Activated CD8-positive, alpha-beta T cell treated with anti-CD3 and anti-CD28 coated beads for 36 hours (primary cell): ENCODE measurements at regions not wholly inside any gene's neighbourhood (a gene's known extent, or its start where the extent isn't known, plus 50 kb on each side); places are given as distances from the start of the nearest gene placed in this dataset.

Experiments used
- ATAC-seq: fragments of 200-7000 bp; cut with Tn5 transposase; one replicate; pipeline ENCODE4 v1.10.0; 2021; ENCODE audit warnings: mild to moderate bottlenecking, moderate library complexity
- CTCF ChIA-PET: fragments of 350-600 bp; sonication (Branson Sonifier 250); formaldehyde crosslinking; loops from one replicate; lab custom pipeline; 2021; ENCODE audit warnings: antibody characterized with exemption; lab: Charles Lee
- POLR2A ChIA-PET: fragments of 350-600 bp; sonication (Branson Sonifier 250); formaldehyde crosslinking; loops from one replicate; lab custom pipeline; 2021; ENCODE audit warnings: antibody characterized with exemption; lab: Charles Lee
- DNase-seq: peaks from one replicate; pipeline ENCODE4 v3.0.0-alpha.2; 2020
- H3K27ac Mint-ChIP-seq: one replicate; pipeline ENCODE4 v1.8.0; 2021; ENCODE audit warnings: mild to moderate bottlenecking, mixed read lengths
- H3K27me3 Mint-ChIP-seq: one replicate; pipeline ENCODE4 v1.8.0; 2021; ENCODE audit warnings: mixed read lengths
- H3K36me3 Mint-ChIP-seq: one replicate; pipeline ENCODE4 v1.8.0; 2021; ENCODE audit warnings: low read depth, mixed read lengths
- H3K4me1 Mint-ChIP-seq: one replicate; pipeline ENCODE4 v1.8.0; 2021; ENCODE audit warnings: low read depth, mixed read lengths
- H3K4me3 Mint-ChIP-seq: one replicate; pipeline ENCODE4 v1.8.0; 2021; ENCODE audit warnings: mild to moderate bottlenecking, moderate library complexity, mixed read lengths
- H3K9me3 Mint-ChIP-seq: one replicate; pipeline ENCODE4 v1.8.0; 2021; ENCODE audit warnings: mixed read lengths
- intact Hi-C: fragments of 100-400 bp; cut with micrococcal nuclease; formaldehyde crosslinking; loops from one replicate; pipeline ENCODE4 v1.10.0; 2022
- TF ChIP-seq, protein P1 (sequence below): fragments of 200-600 bp; IDR thresholded peaks from one replicate; pipeline ENCODE4 v1.8.0; 2022; ENCODE audit warnings: antibody characterized with exemption, mild to moderate bottlenecking

DNA sequence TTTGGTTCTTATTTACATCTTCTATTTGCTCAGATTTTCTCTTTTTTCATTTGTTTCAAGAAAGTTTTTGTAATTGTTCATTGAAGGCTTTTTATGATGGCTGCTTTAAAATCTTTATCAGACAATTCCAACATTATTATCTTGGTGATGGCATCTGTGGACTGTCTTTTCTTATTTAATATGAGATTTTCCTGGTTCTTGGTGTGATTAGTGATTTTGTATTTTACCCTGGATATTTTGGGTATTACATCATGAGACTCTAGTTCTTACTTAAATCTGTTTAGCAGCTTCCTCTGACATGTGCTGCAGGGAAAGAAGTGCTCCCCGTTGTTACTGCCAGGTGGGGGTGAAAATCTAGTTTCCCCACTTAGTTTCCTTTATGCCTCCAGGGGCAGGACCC, 94.2 kb upstream of the ANKH start:
- TF ChIP-seq, protein P1, sequence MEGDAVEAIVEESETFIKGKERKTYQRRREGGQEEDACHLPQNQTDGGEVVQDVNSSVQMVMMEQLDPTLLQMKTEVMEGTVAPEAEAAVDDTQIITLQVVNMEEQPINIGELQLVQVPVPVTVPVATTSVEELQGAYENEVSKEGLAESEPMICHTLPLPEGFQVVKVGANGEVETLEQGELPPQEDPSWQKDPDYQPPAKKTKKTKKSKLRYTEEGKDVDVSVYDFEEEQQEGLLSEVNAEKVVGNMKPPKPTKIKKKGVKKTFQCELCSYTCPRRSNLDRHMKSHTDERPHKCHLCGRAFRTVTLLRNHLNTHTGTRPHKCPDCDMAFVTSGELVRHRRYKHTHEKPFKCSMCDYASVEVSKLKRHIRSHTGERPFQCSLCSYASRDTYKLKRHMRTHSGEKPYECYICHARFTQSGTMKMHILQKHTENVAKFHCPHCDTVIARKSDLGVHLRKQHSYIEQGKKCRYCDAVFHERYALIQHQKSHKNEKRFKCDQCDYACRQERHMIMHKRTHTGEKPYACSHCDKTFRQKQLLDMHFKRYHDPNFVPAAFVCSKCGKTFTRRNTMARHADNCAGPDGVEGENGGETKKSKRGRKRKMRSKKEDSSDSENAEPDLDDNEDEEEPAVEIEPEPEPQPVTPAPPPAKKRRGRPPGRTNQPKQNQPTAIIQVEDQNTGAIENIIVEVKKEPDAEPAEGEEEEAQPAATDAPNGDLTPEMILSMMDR, result no peak
- Mint-ChIP-seq H3K4me3 (no peak overlapping the region), H3K27ac (no peak overlapping the region), H3K4me1 (no peaks in the 10 kb centered on the region), H3K27me3 (peaks cover 2% of the 10 kb centered on the region), H3K9me3 (no peaks in the 10 kb centered on the region), H3K36me3 (no peaks in the 10 kb centered on the region)
- intact Hi-C loops, result no loop called here
- DNase-seq (no peak), ATAC-seq (no peak)
- ChIA-PET CTCF (interaction anchor here (1.0 to 1.2 kb wide), 2 partner anchors 19 to 49 kb away, joined by 3 read pairs; no protein-coding TSS in a partner anchor), POLR2A (no interaction called here)

DNA sequence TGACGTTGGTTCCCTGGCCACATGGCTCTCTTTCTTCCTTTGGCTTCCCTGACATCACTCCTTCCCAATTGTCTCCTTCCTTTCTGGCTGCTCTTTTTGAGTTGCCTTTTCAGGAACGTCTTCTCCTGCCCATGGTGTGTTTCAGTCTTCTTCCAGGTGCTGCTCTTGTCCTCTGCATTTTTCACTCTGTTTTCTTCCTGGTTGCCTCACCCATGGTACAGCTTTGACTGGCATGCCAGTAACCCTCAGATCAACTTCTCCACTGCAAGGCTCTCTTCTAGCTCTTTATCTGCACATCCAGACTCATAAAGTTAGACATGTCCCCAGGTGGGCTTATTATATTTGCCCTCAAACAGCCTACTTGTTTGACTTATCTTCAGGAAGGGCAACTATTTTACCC, 91.0 kb upstream of the ANKH start:
- Mint-ChIP-seq H3K4me3 (no peak overlapping the region), H3K4me1 (no peaks in the 10 kb centered on the region), H3K9me3 (no peaks in the 10 kb centered on the region), H3K27ac (no peak overlapping the region), H3K36me3 (no peaks in the 10 kb centered on the region), H3K27me3 (peaks cover 2% of the 10 kb centered on the region)
- no peak for ATAC-seq
- DNase-seq, result no peak
- CTCF ChIA-PET, result interaction anchor here (1.3 kb wide), 1 partner anchor 236 kb away, joined by 4 read pairs; no protein-coding TSS in a partner anchor
- POLR2A ChIA-PET, result no interaction called here
- intact Hi-C loops, result no loop called here
- TF ChIP-seq, protein P1, result no peak

DNA sequence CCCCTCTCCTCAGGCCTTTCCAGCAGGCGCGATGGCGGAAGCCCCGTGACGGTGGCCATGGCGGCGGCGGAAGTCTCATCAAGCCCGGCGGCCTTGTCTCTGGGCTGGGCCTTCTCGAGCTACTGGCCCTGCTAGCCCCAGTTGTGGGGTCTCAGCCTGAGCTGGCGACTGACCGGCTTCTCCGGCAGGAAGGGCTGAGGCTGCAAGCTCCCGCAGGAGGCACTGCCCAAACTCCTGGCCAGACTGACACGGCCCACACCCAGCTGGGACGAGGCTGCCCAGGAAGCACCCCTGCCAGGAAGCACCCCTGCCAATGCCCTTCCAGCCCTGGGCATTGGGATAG, 88.5 kb upstream of the ANKH start:
- no peak for DNase-seq

DNA sequence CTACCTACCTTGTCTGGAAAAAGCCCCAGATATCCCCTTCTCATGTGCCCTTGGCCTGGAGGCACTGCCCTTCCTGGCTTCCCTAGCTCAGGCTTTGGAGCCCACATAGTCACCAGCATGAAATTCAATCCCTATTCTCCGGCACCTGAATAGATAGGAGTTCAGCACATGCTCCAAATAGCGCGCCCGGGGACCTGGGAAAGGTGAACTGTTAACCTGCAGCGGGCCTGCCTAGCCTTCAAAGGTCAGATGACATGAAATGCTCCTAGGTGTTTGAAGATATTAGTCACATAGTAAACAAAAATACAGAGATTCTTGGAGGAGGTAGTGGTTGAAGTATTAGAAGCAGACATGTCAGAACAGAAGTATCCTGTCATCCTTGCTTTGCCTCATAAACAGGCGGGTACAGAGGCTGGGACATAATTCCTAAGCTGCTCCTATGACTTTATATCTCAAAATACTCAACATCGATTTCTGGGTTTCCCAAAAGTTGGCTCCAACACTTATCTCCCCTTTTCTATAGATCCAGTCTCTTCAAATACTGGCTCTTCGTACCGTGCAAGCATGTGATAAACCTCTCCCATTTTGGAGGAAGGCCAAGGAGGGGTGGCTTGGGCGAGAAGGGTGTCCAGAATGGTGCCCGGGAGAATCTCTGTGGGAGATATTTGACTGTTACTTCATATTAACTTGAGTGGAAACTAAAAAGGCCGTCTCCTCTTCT, 88.0 kb upstream of the ANKH start:
- POLR2A ChIA-PET, result interaction anchor here (1.1 kb wide), 1 partner anchor 15 kb away, joined by 5 read pairs; no protein-coding TSS in a partner anchor
- CTCF ChIA-PET, result interaction anchor here (1.7 kb wide), 1 partner anchor 9 kb away, joined by 4 read pairs; no protein-coding TSS in a partner anchor
- Mint-ChIP-seq H3K4me3 (no peak overlapping the region), H3K27me3 (no peaks in the 10 kb centered on the region), H3K4me1 (no peaks in the 10 kb centered on the region), H3K9me3 (no peaks in the 10 kb centered on the region), H3K27ac (no peak overlapping the region), H3K36me3 (no peaks in the 10 kb centered on the region)
- ATAC-seq, result no peak
- DNase-seq, result no peak
- TF ChIP-seq, protein P1, result no peak
- intact Hi-C loops, result no loop called here

More for the DNA sequence above, 88.5 kb upstream of the ANKH start:
- intact Hi-C loops, result no loop called here
- H3K27me3 Mint-ChIP-seq, result no peaks in the 10 kb centered on the region
- POLR2A ChIA-PET, result no interaction called here
- TF ChIP-seq, protein P1, result no peak
- H3K4me3 Mint-ChIP-seq, result no peak overlapping the region
- H3K36me3 Mint-ChIP-seq, result no peaks in the 10 kb centered on the region
- ATAC-seq, result no peak
- H3K4me1 Mint-ChIP-seq, result no peaks in the 10 kb centered on the region
- H3K9me3 Mint-ChIP-seq, result no peaks in the 10 kb centered on the region
- no peak overlapping the region for H3K27ac Mint-ChIP-seq
- CTCF ChIA-PET, result no interaction called here

DNA sequence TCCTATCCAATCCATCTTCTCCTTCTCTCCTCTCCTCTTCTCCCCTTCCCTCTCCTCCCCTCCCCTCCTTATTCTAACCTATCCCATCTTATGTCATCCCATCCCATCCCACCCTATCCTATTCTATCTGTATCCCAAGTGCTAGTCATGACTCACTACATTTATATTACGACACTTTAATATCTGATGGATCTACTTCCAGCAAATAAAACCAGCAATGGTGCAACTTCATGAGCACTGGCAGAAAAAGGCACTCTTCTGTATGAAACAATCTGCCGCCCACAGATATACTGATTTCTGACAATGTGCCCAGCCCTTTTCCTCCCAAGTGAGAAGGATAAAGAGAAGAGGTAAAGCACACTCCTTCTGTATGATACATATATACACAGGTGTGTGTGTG, 86.6 kb upstream of the ANKH start:
- H3K27me3 Mint-ChIP-seq, result no peaks in the 10 kb centered on the region
- H3K4me3 Mint-ChIP-seq, result no peak overlapping the region
- POLR2A ChIA-PET, result no interaction called here
- ATAC-seq (no peak), DNase-seq (no peak)
- H3K9me3 Mint-ChIP-seq, result no peaks in the 10 kb centered on the region
- no peak overlapping the region for H3K27ac Mint-ChIP-seq
- TF ChIP-seq, protein P1, result no peak
- intact Hi-C loops, result no loop called here
- CTCF ChIA-PET, result interaction anchor here (1.7 to 1.8 kb wide), 2 partner anchors 11 to 18 kb away, joined by 4 to 6 read pairs; no protein-coding TSS in a partner anchor
- no peaks in the 10 kb centered on the region for H3K4me1 Mint-ChIP-seq
- H3K36me3 Mint-ChIP-seq, result no peaks in the 10 kb centered on the region
